ENCODE measurements at regions not wholly inside any gene's neighbourhood (a gene's known extent, or its start where the extent isn't known, plus 50 kb on each side); places are given as distances from the start of the nearest gene placed in this dataset.
A peak's percentile ranks its signal among the peaks of the same experiment; 100 is the strongest.
"Not testable (repeated sequence)": the region's sequence is repeated elsewhere in the genome, so short reads cannot be mapped to it uniquely, and the experiment has no call there.

- not testable (repeated sequence) for DNase-seq
Observed at GRCh38 chr1:149700677-149701567, 81.6 kb upstream of the FCGR1A start.

GRCh38 chr1:149708192-149708853 is 74.2 kb upstream of the FCGR1A start:
- peak; percentile 82 to 89 for DNase-seq

- not testable (repeated sequence) for DNase-seq
Observed at GRCh38 chr1:149711651-149712050, 70.8 kb upstream of the FCGR1A start.

- DNase-seq, result peak; percentile 42 to 84
Observed at GRCh38 chr1:149712154-149712927, 70.2 kb upstream of the FCGR1A start.

- DNase-seq, result not testable (repeated sequence)
Observed at GRCh38 chr1:149713513-149713912, 69.0 kb upstream of the FCGR1A start.

- not testable (repeated sequence) for DNase-seq
Observed at GRCh38 chr1:149713952-149714351, 68.5 kb upstream of the FCGR1A start.

GRCh38 chr1:149724618-149725302 is 57.7 kb upstream of the FCGR1A start:
- DNase-seq, result not testable (repeated sequence)

GRCh38 chr1:149726688-149727087 is 55.8 kb upstream of the FCGR1A start:
- not testable (repeated sequence) for DNase-seq

- not testable (repeated sequence) for DNase-seq
Observed at GRCh38 chr1:149728598-149728997, 53.9 kb upstream of the FCGR1A start.
